SU-DHL-6 (cell line): ENCODE measurements at regions not wholly inside any gene's neighbourhood (a gene's known extent, or its start where the extent isn't known, plus 50 kb on each side); places are given as distances from the start of the nearest gene placed in this dataset.

Source experiments
- H2AFZ ChIP-seq: fragments of 200-600 bp; sonication (generic); 2 replicates; pipeline ENCODE4 v1.6.1; 2014; ENCODE audit warnings: low read depth, mild to moderate bottlenecking, moderate library complexity, mixed read lengths, antibody characterized with exemption, low read length; ENCODE audit not compliant: severe bottlenecking
- H3F3A ChIP-seq: fragments of 200-600 bp; shearing (Covaris generic); 2 replicates; pipeline ENCODE4 v1.6.0; 2016; ENCODE audit warnings: antibody characterized with exemption, mild to moderate bottlenecking; ENCODE audit not compliant: insufficient read depth
- H3K27ac ChIP-seq: fragments of 200-600 bp; sonication (generic); 2 replicates; pipeline ENCODE4 v1.5.1; 2016; ENCODE audit warnings: low read depth, mild to moderate bottlenecking, low read length, moderate library complexity, mixed read lengths
- H3K27me3 ChIP-seq: fragments of 200-600 bp; sonication (generic), shearing (Covaris generic); 2 replicates; pipeline ENCODE4 v1.6.0; 2014; ENCODE audit warnings: mild to moderate bottlenecking, low read length
- H3K36me3 ChIP-seq: fragments of 200-600 bp; sonication (generic); 2 replicates; pipeline ENCODE4 v1.6.1; 2014; ENCODE audit warnings: mild to moderate bottlenecking, low read length, mixed read lengths
- H3K4me2 ChIP-seq: fragments of 300-600, 200-600 bp; shearing (Covaris generic), sonication (generic); 2 replicates; pipeline ENCODE4 v1.6.0; 2014; ENCODE audit warnings: low read length, low read depth, mild to moderate bottlenecking; ENCODE audit not compliant: poor library complexity, severe bottlenecking
- H3K4me3 ChIP-seq: fragments of 200-600 bp; sonication (generic); 2 replicates; pipeline ENCODE4 v1.5.1; 2014; ENCODE audit warnings: antibody characterized with exemption, low read length, mild to moderate bottlenecking, mixed read lengths; ENCODE audit not compliant: insufficient read depth, poor library complexity, severe bottlenecking
- H3K79me2 ChIP-seq: fragments of 200-600 bp; sonication (generic); 2 replicates; pipeline ENCODE4 v1.6.1; 2014; ENCODE audit warnings: mild to moderate bottlenecking, low read length, moderate library complexity; ENCODE audit not compliant: insufficient read depth
- H3K9ac ChIP-seq: fragments of 200-600 bp; sonication (generic); 2 replicates; pipeline ENCODE4 v1.7.0; 2014; ENCODE audit warnings: mild to moderate bottlenecking, low read length
- H3K9me2 ChIP-seq: fragments of 200-600 bp; sonication (generic); replicated peaks from 2 replicates; pipeline ENCODE4 v1.6.1; 2014; ENCODE audit warnings: low read length; ENCODE audit not compliant: insufficient read depth
- H3K9me3 ChIP-seq: fragments of 200-600 bp; sonication (generic); 2 replicates; pipeline ENCODE4 v1.6.1; 2014; ENCODE audit warnings: low read length, mixed read lengths; ENCODE audit not compliant: insufficient read depth
- H4K20me1 ChIP-seq: fragments of 200-600 bp; sonication (generic); 2 replicates; pipeline ENCODE4 v1.6.1; 2014; ENCODE audit warnings: low read depth, mild to moderate bottlenecking, antibody characterized with exemption, low read length, moderate library complexity, mixed read lengths
- EZH2phosphoT487 ChIP-seq: fragments of 200-600 bp; sonication (generic), shearing (Covaris generic); conservative IDR thresholded peaks from 2 replicates; pipeline ENCODE4 v1.6.1; 2018; ENCODE audit warnings: mild to moderate bottlenecking, antibody characterized with exemption, low read length, moderate library complexity, mixed read lengths
- TF ChIP-seq, protein P1 (sequence below): fragments of 200-600 bp; sonication (generic); IDR thresholded peaks from one replicate; pipeline ENCODE4 v1.5.1; 2017; ENCODE audit warnings: antibody characterized with exemption, mild to moderate bottlenecking, low read length, moderate library complexity; ENCODE audit not compliant: insufficient read depth, poor library complexity, severe bottlenecking

- no peak for TF ChIP-seq EZH2phosphoT487
- TF ChIP-seq, protein P1, sequence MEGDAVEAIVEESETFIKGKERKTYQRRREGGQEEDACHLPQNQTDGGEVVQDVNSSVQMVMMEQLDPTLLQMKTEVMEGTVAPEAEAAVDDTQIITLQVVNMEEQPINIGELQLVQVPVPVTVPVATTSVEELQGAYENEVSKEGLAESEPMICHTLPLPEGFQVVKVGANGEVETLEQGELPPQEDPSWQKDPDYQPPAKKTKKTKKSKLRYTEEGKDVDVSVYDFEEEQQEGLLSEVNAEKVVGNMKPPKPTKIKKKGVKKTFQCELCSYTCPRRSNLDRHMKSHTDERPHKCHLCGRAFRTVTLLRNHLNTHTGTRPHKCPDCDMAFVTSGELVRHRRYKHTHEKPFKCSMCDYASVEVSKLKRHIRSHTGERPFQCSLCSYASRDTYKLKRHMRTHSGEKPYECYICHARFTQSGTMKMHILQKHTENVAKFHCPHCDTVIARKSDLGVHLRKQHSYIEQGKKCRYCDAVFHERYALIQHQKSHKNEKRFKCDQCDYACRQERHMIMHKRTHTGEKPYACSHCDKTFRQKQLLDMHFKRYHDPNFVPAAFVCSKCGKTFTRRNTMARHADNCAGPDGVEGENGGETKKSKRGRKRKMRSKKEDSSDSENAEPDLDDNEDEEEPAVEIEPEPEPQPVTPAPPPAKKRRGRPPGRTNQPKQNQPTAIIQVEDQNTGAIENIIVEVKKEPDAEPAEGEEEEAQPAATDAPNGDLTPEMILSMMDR: no peak
Measured at GRCh38 chr16:51057969-51058337, 93.1 kb downstream of the SALL1 start.

GRCh38 chr16:51057102-51057793 is 93.8 kb downstream of the SALL1 start:
- no peaks in the 10 kb centered on the region for H3K9me2 ChIP-seq
- no peaks in the 10 kb centered on the region for H3K9me3 ChIP-seq
- no peak overlapping the region for H3K4me3 ChIP-seq
- no peaks in the 10 kb centered on the region for H3F3A ChIP-seq
- H3K36me3 ChIP-seq: no peaks in the 10 kb centered on the region
- no peaks in the 10 kb centered on the region for H4K20me1 ChIP-seq
- no peak overlapping the region for H3K9ac ChIP-seq
- TF ChIP-seq, protein P1: no peak
- TF ChIP-seq EZH2phosphoT487: no peak
- H2AFZ ChIP-seq: no peak overlapping the region
- no peak overlapping the region for H3K27ac ChIP-seq
- H3K79me2 ChIP-seq: no peaks in the 10 kb centered on the region
- H3K27me3 ChIP-seq: no peaks in the 10 kb centered on the region; the same call in 1 of the 2 replicates
- no peak overlapping the region for H3K4me2 ChIP-seq

More at GRCh38 chr16:51057969-51058337, 93.1 kb downstream of the SALL1 start:
- Histone ChIP-seq H3K4me3 (no peak overlapping the region), H3K79me2 (no peaks in the 10 kb centered on the region), H3F3A (no peaks in the 10 kb centered on the region), H3K9me3 (no peaks in the 10 kb centered on the region), H3K27ac (no peak overlapping the region), H4K20me1 (no peaks in the 10 kb centered on the region), H3K9ac (no peak overlapping the region), H2AFZ (no peak overlapping the region), H3K27me3 (no peaks in the 10 kb centered on the region; the same call in 1 of the 2 replicates), H3K36me3 (no peaks in the 10 kb centered on the region), H3K9me2 (no peaks in the 10 kb centered on the region), H3K4me2 (no peak overlapping the region)

DNA sequence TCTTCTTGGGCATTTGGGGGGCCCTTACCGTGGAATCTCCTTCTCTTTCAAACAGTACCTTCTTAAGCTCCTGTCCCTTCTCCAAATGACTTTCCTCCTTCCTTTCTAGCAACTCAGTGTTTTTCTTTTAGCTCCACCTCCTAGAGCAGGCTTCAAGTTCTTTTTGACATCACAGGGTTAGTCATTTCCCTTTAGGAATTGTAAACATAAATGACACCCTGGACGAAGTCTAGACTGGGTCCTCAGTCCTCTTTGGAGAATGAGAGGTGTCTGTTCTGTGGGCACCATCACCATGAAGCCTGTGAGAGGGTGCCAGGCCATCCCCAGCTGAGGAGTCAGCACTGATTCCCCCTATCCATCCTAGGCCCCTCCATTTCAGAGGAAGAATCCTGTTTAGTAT is 94.7 kb downstream of the SALL1 start:
- no peak overlapping the region for H3K4me3 ChIP-seq
- H2AFZ ChIP-seq: no peak overlapping the region
- H3K27me3 ChIP-seq: no peaks in the 10 kb centered on the region; the same call in 1 of the 2 replicates
- TF ChIP-seq EZH2phosphoT487: no peak
- TF ChIP-seq, protein P1: no peak
- no peak overlapping the region for H3K4me2 ChIP-seq
- no peaks in the 10 kb centered on the region for H3K79me2 ChIP-seq
- H3K36me3 ChIP-seq: no peaks in the 10 kb centered on the region
- no peaks in the 10 kb centered on the region for H4K20me1 ChIP-seq
- H3K27ac ChIP-seq: no peak overlapping the region
- H3K9me2 ChIP-seq: no peaks in the 10 kb centered on the region
- H3K9me3 ChIP-seq: no peaks in the 10 kb centered on the region
- no peak overlapping the region for H3K9ac ChIP-seq
- no peaks in the 10 kb centered on the region for H3F3A ChIP-seq
